ENCODE measurements at regions not wholly inside any gene's neighbourhood (a gene's known extent, or its start where the extent isn't known, plus 50 kb on each side); places are given as distances from the start of the nearest gene placed in this dataset.

DNA sequence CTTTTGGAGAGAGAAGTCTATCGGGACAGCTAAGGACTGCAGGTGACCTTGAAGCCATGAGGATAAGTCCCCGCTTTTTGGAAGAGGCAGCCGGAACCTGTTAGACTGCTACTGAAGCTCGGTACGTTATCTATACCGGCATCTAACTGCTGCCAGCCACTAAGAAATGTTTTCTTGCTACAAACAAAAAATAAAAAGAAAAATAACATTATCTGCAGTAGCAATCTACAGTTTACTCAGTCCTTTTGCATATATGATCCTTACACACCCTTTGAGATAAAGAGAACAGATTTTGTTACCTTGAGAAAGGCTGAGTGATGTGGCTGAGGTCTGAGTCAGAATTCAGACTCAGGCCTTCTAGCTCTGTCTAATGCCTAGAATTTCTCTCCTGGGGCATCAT is 314.6 kb downstream of the CDH26 start:
- H3K27me3 ChIP-seq = no peaks in the 10 kb centered on the region
- no peaks in the 10 kb centered on the region for H3K4me1 ChIP-seq (ENCODE audit: insufficient read depth)
- H3K9me3 ChIP-seq = no peaks in the 10 kb centered on the region
- intact Hi-C loops (cut with DNase I) = no loop called here
- H3K27ac ChIP-seq = no peak overlapping the region
- H3K36me3 ChIP-seq = no peaks in the 10 kb centered on the region
- no peak for DNase-seq
- WGBS, 3 donors = 43 to 49% (median 44%) methylated on average over 6 of the region's 6 CpGs
- TF ChIP-seq CTCF (IDR thresholded peaks at IDR 0.05) = no peak
- no peak for TF ChIP-seq EP300 (IDR thresholded peaks at IDR 0.05)
- no peak for TF ChIP-seq POLR2A (IDR thresholded peaks at IDR 0.05)
- H3K4me3 ChIP-seq = no peak overlapping the region

DNA sequence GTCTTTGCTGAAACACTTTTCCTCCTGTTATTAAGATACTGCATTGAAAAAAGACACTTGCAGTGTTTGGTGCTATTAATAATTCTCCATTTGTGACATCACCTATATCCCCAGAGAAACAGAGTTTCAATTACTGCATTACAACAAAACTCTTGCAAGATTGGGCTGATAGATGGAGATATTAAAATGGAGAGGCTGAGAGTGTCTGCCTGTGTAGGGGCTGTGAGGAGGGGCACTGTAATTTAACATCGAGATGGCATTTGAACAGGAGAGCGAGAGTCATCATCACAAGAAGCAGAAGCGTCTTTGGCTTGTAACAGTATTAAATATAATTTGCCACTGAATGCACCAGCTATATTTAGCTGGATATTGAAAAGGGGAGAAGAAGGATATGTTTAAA is 316.5 kb downstream of the CDH26 start:
- Histone ChIP-seq H3K27ac (no peak overlapping the region), H3K27me3 (no peaks in the 10 kb centered on the region), H3K4me3 (no peak overlapping the region), H3K4me1 (ENCODE audit: insufficient read depth) (no peaks in the 10 kb centered on the region), H3K36me3 (no peaks in the 10 kb centered on the region), H3K9me3 (no peaks in the 10 kb centered on the region)
- intact Hi-C loops (cut with DNase I) = no loop called here
- DNase-seq = no peak
- TF ChIP-seq CTCF (IDR thresholded peaks at IDR 0.05) (no peak), EP300 (IDR thresholded peaks at IDR 0.05) (no peak), POLR2A (IDR thresholded peaks at IDR 0.05) (no peak)
- 82 to 83% (median 83%) methylated on average over 3 of the region's 3 CpGs for WGBS, 3 donors

- H3K9me3 ChIP-seq = no peaks in the 10 kb centered on the region
- H3K27ac ChIP-seq = no peak overlapping the region
- H3K36me3 ChIP-seq = no peaks in the 10 kb centered on the region
- intact Hi-C loops (cut with DNase I) = no loop called here
- no peak for DNase-seq
- no peak overlapping the region for H3K4me3 ChIP-seq
- TF ChIP-seq CTCF (IDR thresholded peaks at IDR 0.05) (no peak), EP300 (IDR thresholded peaks at IDR 0.05) (no peak), POLR2A (IDR thresholded peaks at IDR 0.05) (no peak)
- H3K27me3 ChIP-seq = no peaks in the 10 kb centered on the region
- no peaks in the 10 kb centered on the region for H3K4me1 ChIP-seq (ENCODE audit: insufficient read depth)
- WGBS, 3 donors = 75 to 86% (median 80%) methylated on average over 6 of the region's 6 CpGs
These were observed 323.1 kb downstream of the CDH26 start for GRCh38 chr20:60281295-60281694.

- intact Hi-C loops (cut with DNase I) = no loop called here
- Histone ChIP-seq H3K27ac (no peak overlapping the region), H3K4me1 (ENCODE audit: insufficient read depth) (no peaks in the 10 kb centered on the region), H3K36me3 (no peaks in the 10 kb centered on the region), H3K9me3 (no peaks in the 10 kb centered on the region), H3K27me3 (no peaks in the 10 kb centered on the region), H3K4me3 (no peak overlapping the region)
- DNase-seq = no peak
- no peak for TF ChIP-seq POLR2A (IDR thresholded peaks at IDR 0.05)
- TF ChIP-seq CTCF (IDR thresholded peaks at IDR 0.05) = no peak
- TF ChIP-seq EP300 (IDR thresholded peaks at IDR 0.05) = no peak
These were observed 325.1 kb downstream of the CDH26 start for GRCh38 chr20:60283281-60283680.

- Histone ChIP-seq H3K4me3 (no peak overlapping the region), H3K4me1 (ENCODE audit: insufficient read depth) (no peaks in the 10 kb centered on the region), H3K36me3 (no peaks in the 10 kb centered on the region), H3K27me3 (no peaks in the 10 kb centered on the region), H3K27ac (no peak overlapping the region), H3K9me3 (no peaks in the 10 kb centered on the region)
- WGBS, 3 donors = 80 to 85% (median 82%) methylated on average over 3 of the region's 3 CpGs
- intact Hi-C loops (cut with DNase I) = no loop called here
- no peak for DNase-seq
- no peak for TF ChIP-seq CTCF (IDR thresholded peaks at IDR 0.05)
- no peak for TF ChIP-seq EP300 (IDR thresholded peaks at IDR 0.05)
- TF ChIP-seq POLR2A (IDR thresholded peaks at IDR 0.05) = no peak
These were observed 328.5 kb downstream of the CDH26 start for GRCh38 chr20:60286764-60287163.
